Mesendoderm (in vitro differentiated cells): ENCODE measurements at regions not wholly inside any gene's neighbourhood (a gene's known extent, or its start where the extent isn't known, plus 50 kb on each side); places are given as distances from the start of the nearest gene placed in this dataset.

Source experiments
- DNase-seq: peaks from one replicate; pipeline ENCODE4 v3.0.0; 2013
- H2AK5ac ChIP-seq: 2 replicates; pipeline ENCODE4 v1.6.1; 2013; ENCODE audit warnings: low read length, inconsistent platforms
- H2BK120ac ChIP-seq: 2 replicates; pipeline ENCODE4 v1.6.1; 2013; ENCODE audit warnings: low read depth, mild to moderate bottlenecking, low read length, moderate library complexity, mixed read lengths
- H2BK15ac ChIP-seq: replicated peaks from 2 replicates; pipeline ENCODE4 v1.6.1; 2013; ENCODE audit warnings: low read depth, mild to moderate bottlenecking, moderate library complexity
- H2BK5ac ChIP-seq: 2 replicates; pipeline ENCODE4 v1.6.1; 2013; ENCODE audit warnings: low read length, inconsistent platforms
- H3K18ac ChIP-seq: 2 replicates; pipeline ENCODE4 v1.6.1; 2013; ENCODE audit warnings: mild to moderate bottlenecking, low read length, mixed read lengths
- H3K23ac ChIP-seq: one replicate; pipeline ENCODE4 v1.6.1; 2013; ENCODE audit warnings: low read length
- H3K27ac ChIP-seq: 2 replicates; pipeline ENCODE4 v1.5.1; 2013; ENCODE audit warnings: low read depth, mild to moderate bottlenecking, inconsistent platforms, low read length, moderate library complexity
- H3K27me3 ChIP-seq: 2 replicates; pipeline ENCODE4 v1.6.1; 2013; ENCODE audit warnings: low read length, control low read depth, mild to moderate bottlenecking, inconsistent platforms; ENCODE audit not compliant: insufficient read depth, poor library complexity
- H3K36me3 ChIP-seq: 2 replicates; pipeline ENCODE4 v1.6.1; 2013; ENCODE audit warnings: low read length, inconsistent platforms; ENCODE audit not compliant: control insufficient read depth, insufficient read depth
- H3K4ac ChIP-seq: one replicate; pipeline ENCODE4 v1.6.1; 2013; ENCODE audit warnings: low read depth, mild to moderate bottlenecking, low read length, moderate library complexity
- H3K4me1 ChIP-seq: 2 replicates; pipeline ENCODE4 v1.6.1; 2013; ENCODE audit warnings: low read depth, low read length, inconsistent platforms; ENCODE audit not compliant: control insufficient read depth
- H3K4me2 ChIP-seq: 2 replicates; pipeline ENCODE4 v1.6.1; 2013; ENCODE audit warnings: low read length
- H3K4me3 ChIP-seq: 2 replicates; pipeline ENCODE4 v1.5.1; 2013; ENCODE audit warnings: mild to moderate bottlenecking, low read length
- H3K56ac ChIP-seq: one replicate; pipeline ENCODE4 v1.6.1; 2013; ENCODE audit warnings: low read length
- H3K79me1 ChIP-seq: 2 replicates; pipeline ENCODE4 v1.6.1; 2013; ENCODE audit warnings: low read length, inconsistent platforms
- H3K79me2 ChIP-seq: 2 replicates; pipeline ENCODE4 v1.6.1; 2013; ENCODE audit warnings: mild to moderate bottlenecking, low read length; ENCODE audit not compliant: control insufficient read depth, insufficient read depth
- H3K9ac ChIP-seq: 2 replicates; pipeline ENCODE4 v1.6.1; 2013; ENCODE audit warnings: low read length, inconsistent platforms
- H4K5ac ChIP-seq: one replicate; pipeline ENCODE4 v1.6.1; 2013; ENCODE audit warnings: low read length
- H4K8ac ChIP-seq: one replicate; pipeline ENCODE4 v1.6.1; 2013; ENCODE audit warnings: low read depth, mild to moderate bottlenecking, control low read depth, low read length, moderate library complexity
- WGBS: extraction: QIAGEN DNeasy Blood & Tissue Kit; methylation state at CpG from one replicate; pipeline ENCODE4 v1.1.7; 2013; ENCODE audit warnings: low lambda C conversion rate, missing lambda C conversion rate; ENCODE audit not compliant: insufficient coverage; ENCODE audit errors: extremely low coverage; 5-methylcytosine and 5-hydroxymethylcytosine counted together

DNA sequence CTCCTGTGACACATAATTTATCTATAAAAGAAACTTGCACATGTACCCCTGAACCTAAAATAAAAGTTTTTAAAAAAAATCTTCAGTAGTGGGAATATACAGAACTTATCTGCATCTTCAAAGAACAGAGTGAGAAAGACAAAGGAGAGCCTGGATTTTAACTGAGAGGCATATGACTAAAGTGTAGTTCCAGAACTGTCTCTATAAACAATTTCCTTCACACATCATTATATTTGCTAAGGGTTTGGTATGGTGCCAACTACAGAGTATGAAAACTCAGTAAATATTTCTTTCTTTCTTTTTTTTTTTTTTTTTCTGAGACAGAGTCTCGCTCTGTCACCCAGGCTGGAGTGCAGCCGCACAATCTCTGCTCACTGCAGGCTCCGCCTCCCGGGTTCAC is 49.9 kb upstream of the NFKB1 start:
- H2BK5ac ChIP-seq = no peak overlapping the region
- no CpG with 5 or more reads among the region's 4 CpGs for WGBS
- no peak overlapping the region for H3K4me3 ChIP-seq
- H3K27me3 ChIP-seq = no peaks in the 10 kb centered on the region
- H3K18ac ChIP-seq = no peak overlapping the region
- H3K9ac ChIP-seq = no peak overlapping the region
- no peak overlapping the region for H3K27ac ChIP-seq
- no peak overlapping the region for H3K4me2 ChIP-seq
- H2AK5ac ChIP-seq = no peak overlapping the region
- H3K56ac ChIP-seq = no peak overlapping the region
- no peak overlapping the region for H3K23ac ChIP-seq
- H3K4me1 ChIP-seq = no peaks in the 10 kb centered on the region
- no peak for DNase-seq
- H3K4ac ChIP-seq = no peak overlapping the region
- no peaks in the 10 kb centered on the region for H3K36me3 ChIP-seq
- no peaks in the 10 kb centered on the region for H3K79me1 ChIP-seq
- no peak overlapping the region for H4K5ac ChIP-seq
- H2BK120ac ChIP-seq = no peak overlapping the region
- no peaks in the 10 kb centered on the region for H3K79me2 ChIP-seq
- H4K8ac ChIP-seq = no peak overlapping the region
- no peak overlapping the region for H2BK15ac ChIP-seq
